KMS-11 (cell line): ENCODE measurements at regions not wholly inside any gene's neighbourhood (a gene's known extent, or its start where the extent isn't known, plus 50 kb on each side); places are given as distances from the start of the nearest gene placed in this dataset.
"Not testable (repeated sequence)": the region's sequence is repeated elsewhere in the genome, so short reads cannot be mapped to it uniquely, and the experiment has no call there.

ENCODE experiments used
- H2AFZ ChIP-seq: fragments of 200-600 bp; sonication (generic); 2 replicates; pipeline ENCODE4 v1.6.1; 2016; ENCODE audit warnings: antibody characterized with exemption, mixed run types, low read depth
- H3K27ac ChIP-seq: fragments of 200-600 bp; sonication (generic); 2 replicates; pipeline ENCODE4 v1.6.1; 2016; ENCODE audit warnings: mild to moderate bottlenecking, mixed run types
- H3K27me3 ChIP-seq: fragments of 200-600 bp; sonication (generic); 2 replicates; pipeline ENCODE4 v1.6.1; 2017; ENCODE audit warnings: mild to moderate bottlenecking, low read depth, mixed run types, moderate library complexity; ENCODE audit not compliant: insufficient read depth
- H3K36me3 ChIP-seq: fragments of 200-600 bp; sonication (generic); 2 replicates; pipeline ENCODE4 v1.6.1; 2017; ENCODE audit warnings: mild to moderate bottlenecking, mixed run types; ENCODE audit not compliant: insufficient read depth
- H3K4me1 ChIP-seq: fragments of 200-600 bp; sonication (generic); 2 replicates; pipeline ENCODE4 v1.6.1; 2016; ENCODE audit warnings: mild to moderate bottlenecking, low read depth, mixed run types; ENCODE audit not compliant: poor library complexity, severe bottlenecking
- H3K4me2 ChIP-seq: fragments of 200-600 bp; sonication (generic); 2 replicates; pipeline ENCODE4 v1.7.0; 2016; ENCODE audit warnings: mild to moderate bottlenecking, mixed run types
- H3K4me3 ChIP-seq: fragments of 200-600 bp; sonication (generic); IDR thresholded peaks from 2 replicates; pipeline ENCODE4 v1.6.1; 2017; ENCODE audit warnings: low read depth, low read length, mixed read lengths; ENCODE audit not compliant: insufficient read depth
- H3K79me2 ChIP-seq: fragments of 200-600 bp; sonication (generic); 2 replicates; pipeline ENCODE4 v1.6.1; 2016; ENCODE audit warnings: low read depth, mixed run types; ENCODE audit not compliant: insufficient read depth
- H3K9ac ChIP-seq: fragments of 200-600 bp; sonication (generic); 2 replicates; pipeline ENCODE4 v1.6.1; 2016; ENCODE audit warnings: mild to moderate bottlenecking, mixed run types
- H4K20me1 ChIP-seq: fragments of 200-600 bp; sonication (generic); 2 replicates; pipeline ENCODE4 v1.6.1; 2016; ENCODE audit warnings: mild to moderate bottlenecking, mixed run types; ENCODE audit not compliant: insufficient read depth
- CTCF ChIP-seq: fragments of 200-600 bp; sonication (generic); conservative IDR thresholded peaks from 2 replicates; pipeline ENCODE4 v1.6.1; 2017; ENCODE audit warnings: low read depth, mild to moderate bottlenecking, antibody characterized with exemption, low read length, moderate library complexity, mixed read lengths

GRCh38 chr7:19958309-19958896 lies 185.0 kb upstream of the TMEM196 start:
- Histone ChIP-seq H2AFZ (no peak overlapping the region), H3K9ac (no peak overlapping the region), H3K27ac (no peak overlapping the region), H3K79me2 (no peaks in the 10 kb centered on the region), H4K20me1 (no peaks in the 10 kb centered on the region), H3K4me3 (no peak overlapping the region), H3K27me3 (no peaks in the 10 kb centered on the region), H3K4me1 (no peaks in the 10 kb centered on the region), H3K4me2 (no peak overlapping the region), H3K36me3 (no peaks in the 10 kb centered on the region)
- no peak for TF ChIP-seq CTCF

- no peaks in the 10 kb centered on the region for H3K4me1 ChIP-seq
- H3K4me2 ChIP-seq, result no peak overlapping the region
- no peaks in the 10 kb centered on the region for H3K79me2 ChIP-seq
- no peak for TF ChIP-seq CTCF
- H4K20me1 ChIP-seq, result no peaks in the 10 kb centered on the region
- no peaks in the 10 kb centered on the region for H3K27me3 ChIP-seq
- no peak overlapping the region for H2AFZ ChIP-seq
- H3K9ac ChIP-seq, result no peak overlapping the region
- no peak overlapping the region for H3K27ac ChIP-seq
- no peaks in the 10 kb centered on the region for H3K36me3 ChIP-seq
- no peak overlapping the region for H3K4me3 ChIP-seq
Measured at GRCh38 chr7:19957664-19958063, 184.2 kb upstream of the TMEM196 start.

DNA sequence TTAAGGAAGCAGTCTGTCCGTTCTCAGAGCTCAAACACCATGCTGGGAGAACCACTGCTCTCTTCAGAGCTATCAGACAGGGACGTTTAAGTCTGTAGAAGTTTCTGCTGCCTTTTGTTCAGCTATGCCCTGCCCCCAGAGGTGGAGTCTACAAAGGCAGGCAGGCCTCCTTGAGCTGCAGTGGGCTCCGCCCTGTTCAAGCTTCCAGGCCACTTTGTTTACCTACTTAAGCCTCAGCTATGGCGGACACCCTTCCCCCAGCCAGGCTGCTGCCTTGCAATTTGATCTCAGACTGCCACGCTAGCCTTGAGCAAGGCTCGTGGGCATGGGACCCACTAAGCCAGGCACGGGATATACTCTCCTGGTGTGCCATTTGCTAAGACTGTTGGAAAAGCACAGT lies 180.7 kb upstream of the TMEM196 start:
- H3K27ac ChIP-seq, H3K4me3 ChIP-seq, H4K20me1 ChIP-seq, H3K79me2 ChIP-seq, H3K4me2 ChIP-seq, H3K27me3 ChIP-seq, H2AFZ ChIP-seq, H3K4me1 ChIP-seq, H3K9ac ChIP-seq, H3K36me3 ChIP-seq: not testable (repeated sequence)

DNA sequence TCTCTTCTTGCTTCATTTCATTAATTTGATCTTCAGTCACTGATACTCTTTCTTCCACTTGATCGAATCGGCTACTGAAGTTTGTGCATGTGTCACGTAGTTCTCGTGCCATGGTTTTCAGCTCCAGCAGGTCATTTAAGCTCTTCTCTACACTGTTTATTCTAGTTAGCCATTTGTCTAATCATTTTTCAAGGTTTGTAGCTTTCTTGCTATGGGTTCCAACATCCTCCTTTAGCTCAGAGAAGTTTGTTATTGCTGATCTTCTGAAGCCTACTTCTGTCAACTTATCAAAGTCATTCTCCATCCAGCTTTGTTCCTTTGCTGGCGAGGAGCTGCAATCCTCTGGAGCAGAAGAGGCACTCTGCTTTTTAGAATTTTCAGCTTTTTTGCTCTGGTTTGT lies 180.0 kb upstream of the TMEM196 start:
- not testable (repeated sequence) for H2AFZ ChIP-seq, H3K79me2 ChIP-seq, H3K4me3 ChIP-seq, H3K4me1 ChIP-seq, H3K36me3 ChIP-seq, H3K27ac ChIP-seq, H3K9ac ChIP-seq, H3K27me3 ChIP-seq, H3K4me2 ChIP-seq, H4K20me1 ChIP-seq

DNA sequence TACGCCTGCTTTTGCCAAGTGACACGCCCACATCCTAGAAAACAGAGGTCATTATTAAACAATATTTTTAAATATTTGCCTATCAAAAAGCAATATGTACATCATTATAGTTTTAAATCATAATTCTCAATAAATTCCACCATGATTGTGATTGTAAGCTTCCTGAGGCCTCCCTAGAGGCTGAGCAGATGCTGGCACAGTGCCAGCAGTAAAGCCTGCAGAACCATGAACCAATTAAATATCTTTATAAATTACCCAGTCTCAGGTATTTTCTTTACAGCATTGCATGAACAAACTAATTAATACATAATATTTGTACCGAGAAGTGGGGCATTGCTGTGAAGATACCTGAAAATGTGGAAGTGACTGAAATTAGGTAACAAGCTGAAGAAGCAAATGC lies 174.7 kb upstream of the TMEM196 start:
- no peaks in the 10 kb centered on the region for H4K20me1 ChIP-seq
- H3K4me2 ChIP-seq, result no peak overlapping the region
- H2AFZ ChIP-seq, result no peak overlapping the region
- H3K79me2 ChIP-seq, result no peaks in the 10 kb centered on the region
- H3K4me1 ChIP-seq, result no peaks in the 10 kb centered on the region
- no peak for TF ChIP-seq CTCF
- H3K27me3 ChIP-seq, result no peaks in the 10 kb centered on the region
- H3K4me3 ChIP-seq, result no peak overlapping the region
- H3K27ac ChIP-seq, result no peak overlapping the region
- H3K36me3 ChIP-seq, result no peaks in the 10 kb centered on the region
- H3K9ac ChIP-seq, result no peak overlapping the region
